Naive thymus-derived CD4-positive, alpha-beta T cell (primary cell): ENCODE measurements at regions not wholly inside any gene's neighbourhood (a gene's known extent, or its start where the extent isn't known, plus 50 kb on each side); places are given as distances from the start of the nearest gene placed in this dataset.
"Not testable (repeated sequence)": the region's sequence is repeated elsewhere in the genome, so short reads cannot be mapped to it uniquely, and the experiment has no call there.

Experiments used
- ATAC-seq: fragments of 150-1000 bp; cut with Tn5 transposase; 2 replicates; pipeline ENCODE4 v1.10.0; 2021; ENCODE audit warnings: mild to moderate bottlenecking, moderate library complexity
- CTCF ChIA-PET: fragments of 350-600 bp; sonication (Branson Sonifier 250); formaldehyde crosslinking; loops from one replicate; lab custom pipeline; 2021; ENCODE audit warnings: antibody characterized with exemption; lab: Charles Lee
- POLR2A ChIA-PET: fragments of 350-600 bp; sonication (Branson Sonifier 250); formaldehyde crosslinking; loops from one replicate; lab custom pipeline; 2021; ENCODE audit warnings: antibody characterized with exemption, inconsistent platforms; lab: Charles Lee
- DNase-seq, 9 donors: peaks; one replicate each; pipeline versions ENCODE4 v3.0.0 to v3.0.0-alpha.2; 2020 to 2022; ENCODE audit warnings: mixed read lengths in 1 of 9
- H3K27ac ChIP-seq: one replicate; pipeline ENCODE4 v1.7.0; 2013; ENCODE audit warnings: mild to moderate bottlenecking, low read depth, low read length, moderate library complexity
- H3K27me3 ChIP-seq, 2 donors: one replicate each; pipeline ENCODE4 v1.7.0; 2013; ENCODE audit warnings: low read length in 2 of 2, mild to moderate bottlenecking in 2 of 2, moderate library complexity in 2 of 2; ENCODE audit not compliant: control insufficient read depth in 2 of 2, insufficient read depth in 2 of 2
- H3K36me3 ChIP-seq, 3 experiments: 1 replicate in 2 of 3; 2 replicates in 1 of 3; pipeline ENCODE4 v1.7.0; 2013; ENCODE audit warnings: low read length in 3 of 3, mild to moderate bottlenecking in 3 of 3, moderate library complexity in 1 of 3; ENCODE audit not compliant: insufficient read depth in 3 of 3, control insufficient read depth in 2 of 3
- H3K4me1 ChIP-seq, 2 donors: one replicate each; pipeline ENCODE4 v1.7.0; 2013; ENCODE audit warnings: low read length in 2 of 2, mild to moderate bottlenecking in 2 of 2, moderate library complexity in 1 of 2; ENCODE audit not compliant: control insufficient read depth in 2 of 2, insufficient read depth in 2 of 2
- H3K4me3 ChIP-seq: 2 replicates; pipeline ENCODE4 v1.7.0; 2013; ENCODE audit warnings: mild to moderate bottlenecking, low read length
- H3K9me3 ChIP-seq, 3 experiments: 1 replicate in 2 of 3; 2 replicates in 1 of 3; pipeline ENCODE4 v1.7.0; 2013; ENCODE audit warnings: low read length in 3 of 3; ENCODE audit not compliant: control insufficient read depth in 2 of 3
- H3K27ac Mint-ChIP-seq, 9 donors: one replicate each; pipeline ENCODE4 v1.8.0; 2020 to 2022; ENCODE audit warnings: mixed read lengths in 9 of 9, mild to moderate bottlenecking in 8 of 9, moderate library complexity in 5 of 9, inconsistent platforms in 2 of 9
- H3K27me3 Mint-ChIP-seq, 5 donors: one replicate each; pipeline ENCODE4 v1.8.0; 2021 to 2022; ENCODE audit warnings: mixed read lengths in 5 of 5, mild to moderate bottlenecking in 1 of 5
- H3K36me3 Mint-ChIP-seq, 5 donors: one replicate each; pipeline ENCODE4 v1.8.0; 2020 to 2022; ENCODE audit warnings: mixed read lengths in 5 of 5, mild to moderate bottlenecking in 3 of 5, inconsistent platforms in 1 of 5
- H3K4me1 Mint-ChIP-seq, 7 donors: one replicate each; pipeline ENCODE4 v1.8.0; 2020 to 2022; ENCODE audit warnings: mixed read lengths in 7 of 7, mild to moderate bottlenecking in 3 of 7, inconsistent platforms in 1 of 7
- H3K4me3 Mint-ChIP-seq, 10 donors: one replicate each; pipeline ENCODE4 v1.8.0; 2020 to 2022; ENCODE audit warnings: mild to moderate bottlenecking in 10 of 10, mixed read lengths in 10 of 10, moderate library complexity in 6 of 10, inconsistent platforms in 2 of 10
- H3K9me3 Mint-ChIP-seq, 11 donors: one replicate each; pipeline ENCODE4 v1.8.0; 2020 to 2022; ENCODE audit warnings: mixed read lengths in 11 of 11, mild to moderate bottlenecking in 4 of 11, inconsistent platforms in 1 of 11, moderate library complexity in 1 of 11
- intact Hi-C, 2 donors: fragments of 100-400 bp; cut with micrococcal nuclease; formaldehyde crosslinking; loops; one replicate each; pipeline ENCODE4 v1.15.1; 2023

GRCh38 chr5:155700333-155700732 lies 626.6 kb upstream of the SGCD start:
- no peaks in the 10 kb centered on the region for H3K4me1 Mint-ChIP-seq
- H3K27me3 Mint-ChIP-seq = peaks cover 0 to 8% (median 3%) of the 10 kb centered on the region in 5 donors
- H3K4me1 ChIP-seq = no peaks in the 10 kb centered on the region
- no peak overlapping the region for H3K27ac ChIP-seq
- ATAC-seq (no peak), DNase-seq (no peak)
- H3K4me3 ChIP-seq = no peak overlapping the region
- H3K4me3 Mint-ChIP-seq = no peak overlapping the region
- no peaks in the 10 kb centered on the region for H3K9me3 ChIP-seq
- ChIA-PET CTCF (no interaction called here), POLR2A (no interaction called here)
- H3K36me3 Mint-ChIP-seq = no peaks in the 10 kb centered on the region
- intact Hi-C loops = no loop called here
- no peaks in the 10 kb centered on the region for H3K27me3 ChIP-seq
- no peaks in the 10 kb centered on the region for H3K36me3 ChIP-seq
- H3K27ac Mint-ChIP-seq = no peak overlapping the region
- H3K9me3 Mint-ChIP-seq = peaks cover 0 to 4% (median 0%) of the 10 kb centered on the region in 11 donors

- Histone ChIP-seq H3K36me3 (no peaks in the 10 kb centered on the region), H3K9me3 (no peaks in the 10 kb centered on the region), H3K27me3 (no peaks in the 10 kb centered on the region), H3K4me1 (no peaks in the 10 kb centered on the region), H3K4me3 (no peak overlapping the region), H3K27ac (no peak overlapping the region)
- ATAC-seq = no peak
- H3K9me3 Mint-ChIP-seq = peaks cover 0 to 13% (median 3%) of the 10 kb centered on the region in 11 donors
- peaks cover 0 to 4% (median 0%) of the 10 kb centered on the region in 5 donors for H3K36me3 Mint-ChIP-seq
- H3K27ac Mint-ChIP-seq = no peak overlapping the region
- DNase-seq = no peak
- H3K4me1 Mint-ChIP-seq = no peaks in the 10 kb centered on the region
- intact Hi-C loops = no loop called here
- peaks cover 0 to 10% (median 7%) of the 10 kb centered on the region in 5 donors for H3K27me3 Mint-ChIP-seq
- ChIA-PET POLR2A (no interaction called here), CTCF (no interaction called here)
- H3K4me3 Mint-ChIP-seq = no peak overlapping the region
Observed at GRCh38 chr5:155711882-155712281, 615.1 kb upstream of the SGCD start.

DNA sequence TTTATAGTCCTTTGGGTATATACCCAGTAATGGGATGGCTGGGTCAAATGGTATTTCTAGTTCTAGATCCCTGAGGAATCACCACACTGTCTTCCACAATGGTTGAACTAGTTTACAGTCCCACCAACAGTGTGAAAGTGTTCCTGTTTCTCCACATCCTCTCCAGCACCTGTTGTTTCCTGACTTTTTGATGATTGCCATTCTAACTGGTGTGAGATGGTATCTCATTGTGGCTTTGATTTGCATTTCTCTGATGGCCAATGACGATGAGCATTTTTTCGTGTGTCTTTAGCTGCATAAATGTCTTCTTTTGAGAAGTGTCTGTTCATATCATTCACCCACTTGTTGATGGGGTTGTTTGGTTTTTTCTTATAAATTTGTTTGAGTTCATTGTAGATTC lies 612.5 kb upstream of the SGCD start:
- H3K27me3 ChIP-seq, CTCF ChIA-PET, H3K27ac Mint-ChIP-seq, intact Hi-C loops, ATAC-seq, H3K4me1 ChIP-seq, H3K4me3 ChIP-seq, H3K27ac ChIP-seq, POLR2A ChIA-PET, H3K36me3 ChIP-seq, H3K27me3 Mint-ChIP-seq, DNase-seq, H3K4me3 Mint-ChIP-seq, H3K36me3 Mint-ChIP-seq, H3K9me3 ChIP-seq, H3K4me1 Mint-ChIP-seq: not testable (repeated sequence)
- peaks cover 0 to 15% (median 4%) of the 10 kb centered on the region in 11 donors for H3K9me3 Mint-ChIP-seq

DNA sequence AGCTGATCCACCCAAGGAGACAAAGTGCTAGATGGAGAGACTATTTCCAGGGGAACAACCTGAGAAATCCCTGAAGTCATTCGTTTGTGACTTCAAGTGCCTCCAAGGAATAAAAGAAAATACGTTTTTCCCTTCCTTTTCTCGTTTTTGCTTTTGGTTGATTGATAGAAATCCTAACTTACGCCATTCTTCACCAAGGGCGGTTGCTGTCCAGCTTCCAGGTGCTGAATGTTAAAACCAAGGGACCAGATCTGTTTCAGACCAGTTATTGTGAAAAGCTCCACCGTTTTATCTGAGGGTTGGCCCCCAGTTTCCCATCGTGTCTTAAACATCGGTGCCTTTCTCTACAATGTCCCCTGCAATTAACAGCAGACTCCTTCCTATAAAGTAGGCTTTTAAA lies 600.7 kb upstream of the SGCD start:
- peaks cover 0 to 12% (median 1%) of the 10 kb centered on the region in 5 donors for H3K36me3 Mint-ChIP-seq
- H3K4me1 Mint-ChIP-seq = peaks cover 0 to 4% (median 0%) of the 10 kb centered on the region in 7 donors
- POLR2A ChIA-PET = no interaction called here
- no peak overlapping the region for H3K4me3 ChIP-seq
- CTCF ChIA-PET = no interaction called here
- no peak overlapping the region for H3K27ac ChIP-seq
- H3K9me3 ChIP-seq = no peaks in the 10 kb centered on the region
- H3K27me3 Mint-ChIP-seq = peaks cover 52 to 71% (median 65%) of the 10 kb centered on the region in 5 donors
- no peak overlapping the region for H3K27ac Mint-ChIP-seq
- peaks cover 0 to 7% of the 10 kb centered on the region in 2 donors for H3K27me3 ChIP-seq
- no peak overlapping the region for H3K4me3 Mint-ChIP-seq
- H3K4me1 ChIP-seq = no peaks in the 10 kb centered on the region
- intact Hi-C loops = loop anchor here in 1 of 2 donors (10.0 kb wide), 1 partner anchor 1251 kb away; the partner anchor contains the start of gene HAND1
- peaks cover 0 to 21% (median 6%) of the 10 kb centered on the region in 11 donors for H3K9me3 Mint-ChIP-seq
- H3K36me3 ChIP-seq = no peaks in the 10 kb centered on the region
- DNase-seq (no peak), ATAC-seq (no peak)

GRCh38 chr5:155727512-155728145 lies 599.3 kb upstream of the SGCD start:
- Histone ChIP-seq H3K9me3 (no peaks in the 10 kb centered on the region), H3K27ac (no peak overlapping the region), H3K36me3 (no peaks in the 10 kb centered on the region), H3K27me3 (peaks cover 0 to 7% of the 10 kb centered on the region in 2 donors), H3K4me3 (no peak overlapping the region), H3K4me1 (no peaks in the 10 kb centered on the region)
- H3K27ac Mint-ChIP-seq = no peak overlapping the region
- DNase-seq (no peak), ATAC-seq (no peak)
- peaks cover 0 to 12% (median 1%) of the 10 kb centered on the region in 5 donors for H3K36me3 Mint-ChIP-seq
- H3K4me3 Mint-ChIP-seq = no peak overlapping the region
- ChIA-PET POLR2A (no interaction called here), CTCF (no interaction called here)
- H3K9me3 Mint-ChIP-seq = peaks cover 0 to 19% (median 6%) of the 10 kb centered on the region in 11 donors
- intact Hi-C loops = loop anchor here in 1 of 2 donors (10.0 kb wide), 1 partner anchor 1253 kb away; the partner anchor contains the start of gene HAND1
- H3K27me3 Mint-ChIP-seq = peaks cover 53 to 68% (median 61%) of the 10 kb centered on the region in 5 donors
- H3K4me1 Mint-ChIP-seq = peaks cover 0 to 4% (median 0%) of the 10 kb centered on the region in 7 donors

DNA sequence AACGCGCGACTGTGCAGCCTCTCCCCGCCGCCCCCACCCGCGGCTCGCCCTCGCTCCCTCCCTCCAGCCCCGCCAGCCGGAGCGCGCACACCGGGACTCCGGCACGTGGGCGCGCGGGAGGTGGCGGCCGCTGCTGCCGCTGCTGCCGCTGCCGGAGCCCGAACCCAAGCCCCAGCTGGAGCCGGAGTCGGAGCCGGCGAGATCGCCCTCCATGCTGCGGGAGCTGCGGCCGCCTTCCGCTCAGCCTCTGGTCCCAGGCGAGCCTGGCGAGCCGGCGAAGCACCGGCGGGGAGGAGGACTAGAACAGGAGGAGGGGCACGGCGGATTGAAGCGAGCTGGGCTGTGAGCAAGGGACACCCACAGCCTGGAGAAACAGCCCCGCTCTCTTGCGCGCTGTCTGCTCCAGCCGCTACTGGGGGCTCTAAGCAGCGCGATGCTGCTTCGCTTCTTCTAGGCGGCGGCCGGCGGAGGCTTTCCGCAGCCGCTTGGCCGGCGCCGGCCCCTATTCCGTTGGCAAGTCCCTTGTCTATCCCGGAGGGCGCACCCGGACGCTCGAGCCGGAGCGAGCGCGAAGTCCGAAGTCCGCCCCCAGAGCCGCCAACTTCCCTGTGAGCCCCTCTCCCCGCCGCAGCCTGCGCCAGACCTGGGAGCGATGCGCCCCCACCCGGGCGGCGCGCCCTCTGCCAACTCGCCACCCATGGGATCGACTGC lies 598.7 kb upstream of the SGCD start:
- no peaks in the 10 kb centered on the region for H3K4me1 ChIP-seq
- Mint-ChIP-seq H3K27me3 (peaks cover 60 to 71% (median 60%) of the 10 kb centered on the region in 5 donors), H3K27ac (no peak overlapping the region), H3K4me3 (no peak overlapping the region), H3K36me3 (peaks cover 0 to 12% (median 1%) of the 10 kb centered on the region in 5 donors), H3K9me3 (peaks cover 0 to 19% (median 6%) of the 10 kb centered on the region in 11 donors), H3K4me1 (peaks cover 0 to 4% (median 0%) of the 10 kb centered on the region in 7 donors)
- intact Hi-C loops = loop anchor here in 1 of 2 donors (10.0 kb wide), 1 partner anchor 1254 kb away; the partner anchor contains the start of gene HAND1
- H3K27me3 ChIP-seq = peaks cover 0 to 7% of the 10 kb centered on the region in 2 donors
- ChIA-PET POLR2A (no interaction called here), CTCF (no interaction called here)
- H3K9me3 ChIP-seq = no peaks in the 10 kb centered on the region
- ATAC-seq (no peak), DNase-seq (no peak)
- no peak overlapping the region for H3K4me3 ChIP-seq
- no peak overlapping the region for H3K27ac ChIP-seq
- H3K36me3 ChIP-seq = no peaks in the 10 kb centered on the region
